BE2C (cell line): ENCODE measurements at regions not wholly inside any gene's neighbourhood (a gene's known extent, or its start where the extent isn't known, plus 50 kb on each side); places are given as distances from the start of the nearest gene placed in this dataset.

Experiments used
- DNase-seq: peaks from one replicate; pipeline ENCODE4 v3.0.0-alpha.2; 2020
- H3K27me3 ChIP-seq: fragments of 250-450 bp; sonication (Bioruptor Pico); 2 replicates; pipeline ENCODE4 v1.5.1; 2020; ENCODE audit warnings: mild to moderate bottlenecking
- H3K36me3 ChIP-seq: fragments of 250-450 bp; sonication (Bioruptor Pico); 2 replicates; pipeline ENCODE4 v1.5.1; 2020; ENCODE audit warnings: mild to moderate bottlenecking
- H3K4me1 ChIP-seq: fragments of 250-450 bp; sonication (Bioruptor Pico); 2 replicates; pipeline ENCODE4 v1.5.1; 2020
- H3K4me3 ChIP-seq: 2 replicates; pipeline ENCODE4 v1.5.1; 2011; ENCODE audit warnings: low read depth, low read length
- H3K9me3 ChIP-seq: fragments of 250-450 bp; sonication (Bioruptor Pico); 2 replicates; pipeline ENCODE4 v1.5.1; 2020
- CTCF ChIP-seq: IDR thresholded peaks from 2 replicates; pipeline ENCODE4 v1.5.1; 2012; ENCODE audit warnings: mild to moderate bottlenecking, low read depth, low read length

GRCh38 chr5:158288272-158288657 lies 429.3 kb upstream of the CLINT1 start:
- no peak overlapping the region for H3K4me3 ChIP-seq

GRCh38 chr5:158287643-158288271 lies 428.8 kb upstream of the CLINT1 start:
- Histone ChIP-seq H3K27me3 (no peaks in the 10 kb centered on the region), H3K9me3 (no peaks in the 10 kb centered on the region; the same call in 1 of the 2 replicates), H3K36me3 (no peaks in the 10 kb centered on the region), H3K4me1 (peaks cover 5% of the 10 kb centered on the region; the same call in 1 of the 2 replicates), H3K4me3 (no peak overlapping the region)
- no peak for DNase-seq
- TF ChIP-seq CTCF = no peak

More at GRCh38 chr5:158288272-158288657, 429.3 kb upstream of the CLINT1 start:
- no peaks in the 10 kb centered on the region for H3K36me3 ChIP-seq
- peaks cover 5% of the 10 kb centered on the region; the same call in 1 of the 2 replicates for H3K4me1 ChIP-seq
- H3K27me3 ChIP-seq = no peaks in the 10 kb centered on the region
- TF ChIP-seq CTCF = no peak
- DNase-seq = no peak
- H3K9me3 ChIP-seq = no peaks in the 10 kb centered on the region; the same call in 1 of the 2 replicates

- Histone ChIP-seq H3K36me3 (no peaks in the 10 kb centered on the region), H3K27me3 (no peaks in the 10 kb centered on the region), H3K4me1 (peaks cover 4% of the 10 kb centered on the region; the same call in 1 of the 2 replicates), H3K4me3 (no peak overlapping the region), H3K9me3 (no peaks in the 10 kb centered on the region; the same call in 1 of the 2 replicates)
- TF ChIP-seq CTCF = no peak
- DNase-seq = no peak
Observed at GRCh38 chr5:158286827-158287226, 427.9 kb upstream of the CLINT1 start.

- H3K36me3 ChIP-seq = no peaks in the 10 kb centered on the region
- DNase-seq = no peak
- no peak for TF ChIP-seq CTCF
- H3K27me3 ChIP-seq = no peaks in the 10 kb centered on the region
- H3K4me1 ChIP-seq = no peaks in the 10 kb centered on the region
- H3K4me3 ChIP-seq = no peak overlapping the region
- H3K9me3 ChIP-seq = no peaks in the 10 kb centered on the region; the same call in 1 of the 2 replicates
Observed at GRCh38 chr5:158285698-158286097, 426.8 kb upstream of the CLINT1 start.

- H3K27me3 ChIP-seq = no peaks in the 10 kb centered on the region
- DNase-seq = no peak
- H3K9me3 ChIP-seq = no peaks in the 10 kb centered on the region; the same call in 1 of the 2 replicates
- TF ChIP-seq CTCF = no peak
- H3K4me1 ChIP-seq = no peaks in the 10 kb centered on the region
- H3K36me3 ChIP-seq = no peaks in the 10 kb centered on the region
- no peak overlapping the region for H3K4me3 ChIP-seq
Observed at GRCh38 chr5:158284242-158284641, 425.3 kb upstream of the CLINT1 start.

GRCh38 chr5:158283397-158283796 lies 424.5 kb upstream of the CLINT1 start:
- no peak for DNase-seq
- H3K9me3 ChIP-seq = no peaks in the 10 kb centered on the region; the same call in 1 of the 2 replicates
- no peak overlapping the region for H3K4me3 ChIP-seq
- H3K27me3 ChIP-seq = no peaks in the 10 kb centered on the region
- no peaks in the 10 kb centered on the region for H3K36me3 ChIP-seq
- no peaks in the 10 kb centered on the region for H3K4me1 ChIP-seq
- no peak for TF ChIP-seq CTCF
